MM.1S (cell line): ENCODE measurements at regions not wholly inside any gene's neighbourhood (a gene's known extent, or its start where the extent isn't known, plus 50 kb on each side); places are given as distances from the start of the nearest gene placed in this dataset.

Experiments used
- CTCF ChIP-seq: fragments of 300-600 bp; sonication (generic); IDR thresholded peaks from 2 replicates; pipeline ENCODE4 v1.5.1; 2016; ENCODE audit warnings: antibody characterized with exemption, low read length, mixed read lengths
- EZH2 ChIP-seq: fragments of 300-600 bp; sonication (generic); optimal IDR thresholded peaks from 2 replicates; pipeline ENCODE3; 2017; ENCODE audit warnings: low read depth, mild to moderate bottlenecking, antibody characterized with exemption, low read length, mixed read lengths
- EZH2phosphoT487 ChIP-seq: fragments of 300-600 bp; sonication (generic); IDR thresholded peaks from 2 replicates; pipeline ENCODE4 v1.6.1; 2018; ENCODE audit warnings: antibody characterized with exemption, low read length

GRCh38 chr16:5385115-5385514, 287.5 kb upstream of the EEF2KMT start:
- TF ChIP-seq CTCF = no peak
- TF ChIP-seq EZH2 = no peak
- no peak for TF ChIP-seq EZH2phosphoT487
